ENCODE measurements at regions not wholly inside any gene's neighbourhood (a gene's known extent, or its start where the extent isn't known, plus 50 kb on each side); places are given as distances from the start of the nearest gene placed in this dataset.

DNA sequence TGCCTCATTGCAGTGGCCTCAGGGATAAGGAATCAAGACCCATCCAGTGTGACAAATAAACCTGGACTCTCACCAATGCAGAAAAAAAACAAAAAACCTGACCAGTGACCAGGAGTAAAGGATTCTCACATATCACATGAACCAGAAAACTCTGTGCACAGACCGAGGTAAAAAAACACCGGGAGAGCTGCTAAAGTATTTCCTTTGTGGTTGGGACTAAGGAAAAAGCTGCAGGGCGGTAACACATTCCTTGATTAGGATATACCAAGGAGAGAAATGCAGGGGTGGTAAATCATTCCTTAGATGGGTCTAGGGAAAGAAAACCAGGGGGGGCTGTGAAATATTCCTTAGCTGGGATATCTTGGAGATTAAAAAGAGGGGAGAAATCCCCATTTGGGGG, 64.8 kb upstream of the ZNF85 start:
- no peak for DNase-seq (ENCODE audit: low spot score)

DNA sequence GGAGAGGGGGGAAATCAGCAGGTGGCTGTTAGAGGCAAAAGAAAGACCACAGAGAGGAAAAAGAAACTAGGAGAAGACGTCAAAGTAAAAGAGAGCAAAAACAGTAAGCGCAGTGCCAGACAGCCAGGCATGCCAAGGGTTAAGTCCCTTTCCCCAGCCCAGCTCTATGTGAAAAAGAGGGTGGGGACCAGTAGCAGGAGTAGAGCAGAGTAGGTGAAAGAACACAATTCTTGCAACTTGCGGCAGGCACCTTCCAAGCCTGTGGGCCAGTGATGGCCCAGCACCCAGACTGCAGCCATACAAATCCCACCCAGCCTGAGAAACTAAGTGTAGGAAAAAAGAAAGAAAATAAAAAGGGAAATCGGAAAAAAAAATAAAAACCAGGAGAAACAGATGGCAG, 64.2 kb upstream of the ZNF85 start:
- no peak for DNase-seq (ENCODE audit: low spot score)

DNA sequence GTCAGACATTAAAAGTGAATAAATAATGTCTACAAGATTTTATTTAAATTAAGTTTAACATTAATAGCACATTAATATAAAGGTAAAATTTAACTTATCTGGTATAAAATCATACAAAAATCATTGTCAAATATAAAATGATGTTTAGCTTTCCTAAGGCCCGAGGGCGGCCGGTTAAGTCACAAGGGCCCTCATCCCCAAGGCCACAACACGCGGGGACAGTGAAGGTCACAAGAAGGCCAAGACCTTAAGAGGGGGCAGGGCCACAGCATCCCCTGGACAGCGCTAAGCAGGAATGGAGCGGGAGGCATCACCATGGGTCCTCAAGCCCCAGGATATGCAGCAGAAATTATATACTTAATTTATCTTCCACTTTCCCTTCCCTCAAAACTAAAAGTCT, 62.7 kb upstream of the ZNF85 start:
- no peak for DNase-seq (ENCODE audit: low spot score)

- peak; percentile 28 for DNase-seq (ENCODE audit: low spot score)
Observed at GRCh38 chr19:20863176-20863575, 59.9 kb upstream of the ZNF85 start.
